GM19463 (cell line): ENCODE measurements at regions not wholly inside any gene's neighbourhood (a gene's known extent, or its start where the extent isn't known, plus 50 kb on each side); places are given as distances from the start of the nearest gene placed in this dataset.

ENCODE experiments used
- ATAC-seq: cut with Tn5 transposase; IDR thresholded peaks from one replicate; pipeline ENCODE4 v1.9.1; 2021; ENCODE audit warnings: mild to moderate bottlenecking, moderate library complexity; ENCODE audit not compliant: unreplicated experiment

GRCh38 chr2:166568409-166568808, 74.4 kb upstream of the SCN7A start:
- ATAC-seq, result no peak

- no peak for ATAC-seq
Measured at GRCh38 chr2:166565501-166565900, 71.5 kb upstream of the SCN7A start.

GRCh38 chr2:166563894-166564293, 69.8 kb upstream of the SCN7A start:
- ATAC-seq, result no peak

- ATAC-seq, result no peak
Measured at GRCh38 chr2:166560022-166560421, 66.0 kb upstream of the SCN7A start.

- no peak for ATAC-seq
Measured at GRCh38 chr2:166550923-166551322, 56.9 kb upstream of the SCN7A start.

GRCh38 chr2:166545473-166545872, 51.4 kb upstream of the SCN7A start:
- ATAC-seq, result no peak
